ENCODE measurements at regions not wholly inside any gene's neighbourhood (a gene's known extent, or its start where the extent isn't known, plus 50 kb on each side); places are given as distances from the start of the nearest gene placed in this dataset.

GRCh38 chr4:57448901-57449300 is 338.7 kb upstream of the IGFBP7 start:
- DNase-seq = no peak

DNA sequence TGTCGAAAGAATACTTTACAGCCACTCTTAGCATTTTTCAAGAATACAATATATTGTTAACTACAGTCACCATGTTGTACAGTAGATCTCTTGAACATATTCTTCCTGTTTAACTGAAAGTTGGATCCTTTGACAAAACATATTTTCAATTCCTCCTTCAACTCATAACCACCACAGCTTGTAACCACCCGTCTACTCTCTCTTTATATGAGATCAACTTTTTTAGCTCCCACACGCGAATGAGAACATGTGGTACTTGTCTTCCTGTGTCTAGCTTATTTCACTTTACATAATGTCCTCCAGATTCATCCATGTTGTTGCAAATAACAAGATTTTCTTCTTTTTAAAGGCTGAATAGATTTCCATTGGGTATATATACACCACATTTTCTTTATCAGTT is 338.3 kb upstream of the IGFBP7 start:
- no peak for DNase-seq

DNA sequence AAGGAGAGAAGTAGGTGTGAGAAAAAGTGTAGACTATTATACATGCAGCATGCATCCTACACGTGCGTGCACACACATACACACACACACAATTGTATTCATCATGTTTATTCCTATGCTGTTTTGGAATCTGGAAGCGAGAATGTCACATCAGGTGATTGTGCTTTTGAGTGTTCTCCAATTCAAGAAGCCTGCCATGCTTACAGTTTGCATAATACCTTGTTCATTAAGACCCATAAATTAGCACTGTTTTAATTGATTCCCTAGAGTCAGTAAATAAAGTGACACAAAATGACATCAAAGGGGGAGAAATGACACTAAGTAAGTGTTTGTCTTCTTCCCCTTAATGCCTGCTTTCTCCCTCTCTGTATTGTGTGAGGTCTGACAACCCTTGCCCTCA is 336.1 kb upstream of the IGFBP7 start:
- no peak for DNase-seq

- DNase-seq = no peak
Observed at GRCh38 chr4:57445686-57446085, 335.5 kb upstream of the IGFBP7 start.

- no peak for DNase-seq
Observed at GRCh38 chr4:57444671-57445070, 334.5 kb upstream of the IGFBP7 start.

DNA sequence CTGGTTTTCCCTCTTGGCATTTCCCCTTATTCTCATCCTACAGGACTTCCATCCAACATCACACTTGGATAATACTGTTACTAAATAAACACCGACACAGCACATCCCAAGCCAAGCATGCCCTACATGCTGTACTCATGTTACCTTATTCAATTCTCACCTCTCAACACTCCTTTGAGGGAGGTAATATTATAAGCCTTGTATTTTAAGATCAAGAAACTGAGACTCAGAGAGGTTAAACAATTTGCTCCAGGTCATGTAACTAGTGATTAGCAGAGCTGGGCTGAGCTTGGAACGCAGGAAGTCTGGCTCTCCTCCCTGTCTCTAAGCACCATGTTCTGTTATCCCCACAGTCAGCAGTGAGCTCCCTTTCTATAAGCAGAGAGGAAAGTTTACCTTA is 333.6 kb upstream of the IGFBP7 start:
- DNase-seq = no peak

DNA sequence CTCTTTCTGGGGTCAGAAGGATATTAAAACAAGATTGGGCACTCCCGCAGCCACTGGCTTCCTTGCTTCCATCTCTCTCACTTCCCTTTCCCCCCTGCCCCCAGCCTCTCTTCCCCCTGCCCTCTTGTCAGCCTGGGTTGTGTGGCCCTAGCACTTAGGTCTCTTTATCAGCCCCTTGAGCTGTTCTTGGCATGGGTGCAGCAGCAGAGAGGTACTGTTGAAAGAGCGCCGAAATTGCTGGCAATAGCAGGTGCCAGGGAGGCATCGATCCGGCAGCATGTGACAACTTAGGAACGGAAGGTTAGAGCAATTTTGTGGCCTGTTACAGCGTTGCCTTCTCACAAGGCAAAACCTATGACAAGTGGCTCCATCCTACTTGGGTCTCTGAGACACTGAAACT is 333.1 kb upstream of the IGFBP7 start:
- DNase-seq = no peak

- DNase-seq = peak; percentile 40
Observed at GRCh38 chr4:57442831-57443291, 332.7 kb upstream of the IGFBP7 start.

- DNase-seq = no peak
Observed at GRCh38 chr4:57442241-57442640, 332.1 kb upstream of the IGFBP7 start.

- no peak for DNase-seq
Observed at GRCh38 chr4:57437649-57438048, 327.5 kb upstream of the IGFBP7 start.

- no peak for DNase-seq
Observed at GRCh38 chr4:57435300-57435699, 325.1 kb upstream of the IGFBP7 start.

DNA sequence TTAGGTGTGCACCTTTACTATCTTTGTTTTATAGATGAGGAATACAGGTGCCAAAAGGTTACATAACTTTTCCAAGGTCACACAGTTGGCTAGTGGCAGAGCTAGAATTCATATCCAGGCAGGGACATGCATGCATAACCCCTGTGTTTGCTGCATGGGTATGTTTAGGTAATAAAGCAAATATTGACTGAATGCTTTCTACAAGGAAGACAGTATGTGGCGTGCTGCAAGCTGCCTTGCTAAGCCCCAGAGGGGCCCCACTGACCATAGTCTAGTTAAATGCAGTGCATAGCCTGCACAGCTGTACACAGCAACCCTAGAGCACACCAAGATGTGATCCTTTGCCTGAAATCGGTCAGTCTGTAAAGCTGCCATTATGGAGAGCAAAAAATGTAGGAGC is 320.5 kb upstream of the IGFBP7 start:
- DNase-seq = no peak

DNA sequence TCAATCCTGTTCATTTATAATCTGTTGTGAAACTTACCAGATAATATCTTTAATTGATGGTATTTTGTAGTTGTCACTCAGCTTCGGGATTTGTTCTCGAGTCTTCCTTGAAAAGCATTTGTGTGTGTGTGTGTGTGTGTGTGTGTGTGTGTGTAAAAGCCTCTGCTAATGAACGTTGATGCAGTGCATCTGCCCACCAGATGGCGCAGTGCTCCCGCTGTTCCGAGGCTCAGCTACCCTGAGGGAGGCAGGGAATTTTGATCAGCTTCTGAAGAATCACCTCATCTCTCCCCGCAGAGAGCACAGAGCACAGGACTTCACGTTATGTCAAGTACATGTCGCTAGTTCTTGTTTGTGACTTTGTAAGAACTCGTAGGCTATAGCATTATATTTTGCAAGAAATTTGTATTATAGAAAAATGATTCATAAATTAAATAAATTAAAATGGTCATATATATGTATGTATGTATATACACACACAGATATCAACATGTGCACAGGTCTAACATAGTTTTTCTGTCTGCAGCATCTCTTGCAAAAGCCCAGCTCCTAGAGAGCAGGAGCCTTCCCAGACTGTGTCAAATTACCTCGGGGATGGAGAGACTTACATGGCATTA is 316.7 kb upstream of the IGFBP7 start:
- peak; percentile 73 for DNase-seq

DNA sequence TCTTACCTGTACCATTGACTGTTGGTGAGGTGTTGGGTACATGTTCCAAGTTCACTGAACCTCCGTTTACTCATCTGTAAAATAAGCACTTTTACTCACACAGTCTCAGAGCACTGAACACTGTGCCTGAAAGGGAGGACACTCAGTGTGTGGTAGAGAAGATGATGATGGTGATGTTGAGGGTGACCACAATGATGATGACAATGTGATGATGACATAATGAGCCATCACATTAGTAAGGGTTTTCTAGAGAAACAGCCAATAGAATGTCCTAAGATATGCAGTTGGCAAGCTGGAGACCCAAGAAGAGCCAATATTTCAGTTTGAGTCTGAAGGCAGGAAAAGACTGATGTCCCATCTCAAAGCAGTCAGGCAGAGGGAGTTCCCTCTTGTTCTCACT is 315.4 kb upstream of the IGFBP7 start:
- DNase-seq = no peak

- peak; percentile 15 for DNase-seq
Observed at GRCh38 chr4:57424232-57424897, 314.2 kb upstream of the IGFBP7 start.

DNA sequence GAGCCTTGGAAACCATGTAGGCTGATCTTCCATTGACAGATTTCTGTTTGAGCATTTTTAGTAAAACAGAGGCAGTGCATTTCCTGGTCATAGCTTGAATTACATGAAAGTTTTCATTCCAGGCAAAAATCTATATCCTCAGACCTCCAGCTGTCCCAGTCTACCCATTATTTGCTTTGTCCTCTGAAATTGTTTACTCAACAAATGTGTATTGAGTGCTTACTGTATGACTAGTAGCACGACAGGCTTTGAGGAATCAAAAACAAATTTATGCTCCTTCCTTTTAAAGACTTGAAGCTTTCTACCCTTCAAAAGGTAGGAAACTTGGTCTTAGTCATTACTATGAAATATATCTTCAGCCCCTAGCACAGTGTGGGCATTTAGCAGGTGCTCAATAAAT is 307.9 kb upstream of the IGFBP7 start:
- no peak for DNase-seq

DNA sequence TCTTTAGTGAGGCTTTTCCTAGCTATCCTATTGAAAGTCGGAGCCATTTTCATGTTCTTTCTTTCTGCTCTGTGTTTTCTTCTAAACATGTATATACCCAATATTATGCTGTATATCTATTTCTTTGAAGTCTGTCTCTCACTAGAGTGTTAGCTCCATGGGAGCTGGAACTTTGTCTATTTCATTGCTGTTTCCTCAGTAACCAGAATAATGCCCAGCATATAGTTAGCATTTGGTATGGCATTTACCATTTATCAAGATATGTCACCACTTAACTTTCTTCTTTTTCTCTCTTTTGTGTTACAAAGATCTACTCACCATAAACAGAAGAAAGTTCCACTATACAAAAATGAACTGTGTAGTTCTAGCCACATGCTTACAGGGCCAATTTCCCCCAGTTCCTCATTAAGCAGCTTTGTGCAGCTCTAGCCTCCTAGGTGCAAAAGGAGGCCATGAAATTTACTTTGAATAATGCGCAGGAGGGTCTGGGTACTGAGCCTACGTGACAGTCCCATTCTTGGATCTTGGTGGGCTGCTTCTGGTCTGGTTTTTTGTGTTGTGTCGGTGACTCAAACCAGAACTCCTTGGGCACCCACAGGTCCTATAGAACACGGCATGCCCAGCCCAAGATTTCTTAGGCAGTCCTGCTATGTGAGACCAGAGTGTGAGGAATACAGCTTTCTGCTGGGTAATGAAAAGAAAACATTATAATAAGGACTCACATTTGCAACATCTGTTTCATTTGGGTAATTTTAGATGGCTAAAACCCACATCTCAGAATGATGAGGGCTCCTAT is 302.3 kb upstream of the IGFBP7 start:
- no peak for DNase-seq

GRCh38 chr4:57410331-57411052 is 300.3 kb upstream of the IGFBP7 start:
- no peak for DNase-seq

GRCh38 chr4:57405359-57405758 is 295.2 kb upstream of the IGFBP7 start:
- DNase-seq = no peak

- DNase-seq = no peak
Observed at GRCh38 chr4:57404483-57404882, 294.3 kb upstream of the IGFBP7 start.

DNA sequence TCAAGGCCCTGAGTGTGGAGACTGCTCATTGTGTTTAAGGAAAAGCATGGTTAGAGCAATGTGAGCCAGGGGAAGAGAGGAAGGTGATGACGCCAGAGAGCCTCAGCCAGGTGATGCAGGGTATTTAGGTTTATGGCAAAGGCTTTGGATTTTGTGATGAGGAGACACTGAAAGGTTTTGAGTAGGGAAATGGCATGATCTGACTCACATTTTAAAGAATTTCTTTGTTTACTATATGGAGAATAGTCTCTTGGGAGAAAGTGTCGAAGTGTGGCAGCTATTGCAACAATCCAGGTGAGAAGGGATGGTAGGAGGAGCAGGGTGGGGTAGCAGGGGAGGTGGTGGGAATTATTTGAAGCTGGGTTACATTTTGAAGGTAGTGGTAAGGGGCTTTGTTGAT is 293.4 kb upstream of the IGFBP7 start:
- DNase-seq = no peak

GRCh38 chr4:57401586-57401985 is 291.4 kb upstream of the IGFBP7 start:
- no peak for DNase-seq

- no peak for DNase-seq
Observed at GRCh38 chr4:57378766-57379165, 268.6 kb upstream of the IGFBP7 start.

All from dermis blood vessel endothelial cell (primary cell).